ENCODE measurements at regions not wholly inside any gene's neighbourhood (a gene's known extent, or its start where the extent isn't known, plus 50 kb on each side); places are given as distances from the start of the nearest gene placed in this dataset.
"Not testable (repeated sequence)": the region's sequence is repeated elsewhere in the genome, so short reads cannot be mapped to it uniquely, and the experiment has no call there.

- DNase-seq, result no peak
Observed at GRCh38 chr6:76982476-76983199, 480.7 kb downstream of the HTR1B start.

DNA sequence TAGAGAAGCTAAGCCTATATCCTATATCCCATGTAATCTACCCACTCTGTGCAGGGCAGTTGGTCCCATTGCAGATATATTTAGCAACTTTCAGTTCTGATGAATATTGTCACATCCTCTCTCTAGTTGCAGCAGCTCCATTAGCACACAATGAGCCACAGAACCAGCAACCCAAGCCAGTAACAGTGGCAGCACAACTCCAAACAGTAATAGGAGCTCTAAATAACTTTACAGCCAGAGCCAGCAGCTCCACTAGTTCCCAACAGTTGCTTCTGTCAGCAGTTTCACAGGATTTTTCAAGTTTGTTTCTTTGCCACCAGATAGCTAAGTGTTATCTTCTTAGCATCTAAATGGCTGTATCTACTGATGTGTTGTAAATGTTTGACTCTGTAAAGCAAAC, 490.8 kb downstream of the HTR1B start:
- no peak for DNase-seq

DNA sequence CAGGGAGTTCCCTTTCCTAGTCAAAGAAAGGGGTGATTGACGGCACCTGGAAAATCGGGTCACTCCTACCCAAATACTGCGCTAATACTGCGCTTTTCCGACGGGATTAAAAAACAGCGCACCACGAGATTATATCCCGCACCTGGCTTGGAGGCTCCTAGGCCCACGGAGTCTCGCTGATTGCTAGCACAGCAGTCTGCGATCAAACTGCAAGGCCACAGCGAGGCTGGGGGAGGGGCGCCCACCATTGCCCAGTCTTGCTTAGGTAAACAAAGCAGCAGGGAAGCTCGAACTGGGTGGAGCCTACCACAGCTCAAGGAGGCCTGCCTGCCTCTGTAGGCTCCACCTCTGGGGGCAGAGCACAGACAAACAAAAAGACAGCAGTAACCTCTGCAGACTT, 504.1 kb downstream of the HTR1B start:
- not testable (repeated sequence) for DNase-seq

DNA sequence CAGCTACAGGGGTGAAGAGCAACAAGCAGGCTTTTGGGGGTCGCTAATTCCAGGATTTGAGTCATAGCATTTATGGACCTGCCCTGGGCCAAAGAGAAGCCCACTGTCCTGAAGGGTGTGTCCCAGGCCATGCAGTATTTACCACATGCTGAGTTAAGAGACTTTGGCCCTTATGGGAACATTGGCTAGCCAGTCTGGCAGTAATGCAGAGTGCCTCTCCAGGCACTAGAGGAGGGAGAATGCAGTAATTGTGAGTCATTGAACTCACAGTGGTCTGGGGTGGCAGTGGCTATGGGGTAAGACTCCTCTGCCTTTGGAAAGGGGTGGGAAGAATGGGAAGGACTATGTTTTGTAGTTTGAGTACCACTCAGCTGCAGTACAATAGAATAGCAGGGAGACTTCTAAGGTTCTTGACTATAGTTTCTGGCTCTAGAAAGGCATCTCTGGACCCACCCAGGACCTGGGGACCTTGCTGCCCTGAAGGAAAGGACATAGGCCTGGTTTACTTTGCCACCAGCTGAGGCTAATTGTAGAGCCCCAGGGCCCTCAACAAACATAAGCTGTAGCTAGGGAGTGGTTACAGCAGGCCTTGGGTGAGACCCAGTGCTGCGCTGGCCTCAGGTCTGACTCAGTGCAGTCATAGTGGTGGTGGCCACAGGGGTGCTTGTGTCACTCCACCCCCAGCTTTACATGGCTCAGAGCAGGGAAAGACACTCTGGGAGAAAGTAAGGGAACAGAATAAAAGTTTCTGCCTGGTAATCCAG, 520.9 kb downstream of the HTR1B start:
- DNase-seq, result no peak

GRCh38 chr6:76940191-76940590, 523.1 kb downstream of the HTR1B start:
- no peak for DNase-seq

DNA sequence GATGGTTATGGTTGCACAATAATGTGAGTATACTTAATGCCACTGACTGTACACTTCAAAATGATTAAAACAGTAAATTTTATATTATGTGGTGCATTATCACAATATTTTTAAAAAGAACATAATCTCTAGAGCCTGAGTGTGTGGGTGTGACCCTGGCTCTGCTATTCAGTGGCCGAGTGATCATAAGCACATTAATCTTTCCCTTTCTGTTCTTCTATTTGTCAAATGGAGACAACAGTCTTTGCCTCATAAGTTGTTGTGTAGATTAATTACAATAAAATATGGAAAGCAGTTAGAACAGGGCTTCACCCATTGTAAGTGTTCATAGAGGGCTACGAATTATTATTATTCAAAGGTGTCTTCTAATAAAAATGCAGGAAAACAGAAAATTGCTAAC, 548.6 kb downstream of the HTR1B start:
- DNase-seq, result no peak

- DNase-seq, result not testable (repeated sequence)
Observed at GRCh38 chr6:76905541-76905940, 557.8 kb downstream of the HTR1B start.

- no peak for DNase-seq
Observed at GRCh38 chr6:76892542-76892941, 570.7 kb downstream of the HTR1B start.

DNA sequence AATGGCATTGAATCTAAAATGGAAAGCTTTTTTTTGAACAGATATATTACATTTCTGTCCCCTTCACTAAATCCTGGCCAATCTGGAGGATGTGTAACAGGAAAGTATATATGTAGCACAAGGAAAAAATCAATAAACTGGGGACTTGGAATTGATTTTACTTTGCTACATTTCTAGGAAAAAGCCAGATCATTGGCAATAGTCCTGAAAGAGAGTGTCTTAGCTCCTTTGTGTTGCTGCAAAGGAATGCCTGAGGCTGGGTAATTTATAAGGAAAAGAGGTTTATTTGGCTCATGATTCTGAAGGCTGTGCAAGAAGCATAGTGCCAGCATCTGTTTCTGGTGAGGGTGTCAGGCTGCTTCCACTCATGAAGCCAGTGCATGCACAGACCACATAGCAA, 574.9 kb downstream of the HTR1B start:
- no peak for DNase-seq

- no peak for DNase-seq
Observed at GRCh38 chr6:76886900-76887299, 576.4 kb downstream of the HTR1B start.

DNA sequence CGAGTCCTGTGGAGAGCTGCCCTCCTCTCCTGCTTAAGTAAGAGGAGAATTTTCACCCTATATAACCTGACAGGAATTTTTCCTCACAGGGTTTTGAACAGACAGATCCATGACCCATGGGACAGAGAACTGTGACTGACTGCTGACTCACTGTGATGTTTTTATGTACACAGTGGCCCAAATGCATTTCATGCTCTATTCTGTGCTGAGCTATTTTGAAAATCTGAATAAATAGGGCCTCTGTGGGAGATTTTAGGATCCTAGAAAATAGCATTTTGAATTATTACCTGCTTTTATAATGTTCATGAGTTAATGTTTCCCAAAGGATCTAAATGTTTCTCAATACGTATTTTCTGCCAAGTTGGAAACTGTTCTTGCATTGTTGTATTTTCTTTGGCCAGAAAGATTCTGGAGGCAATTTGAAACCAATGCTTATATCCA, 577.4 kb downstream of the HTR1B start:
- no peak for DNase-seq

- no peak for DNase-seq
Observed at GRCh38 chr6:76881414-76881813, 581.9 kb downstream of the HTR1B start.

DNA sequence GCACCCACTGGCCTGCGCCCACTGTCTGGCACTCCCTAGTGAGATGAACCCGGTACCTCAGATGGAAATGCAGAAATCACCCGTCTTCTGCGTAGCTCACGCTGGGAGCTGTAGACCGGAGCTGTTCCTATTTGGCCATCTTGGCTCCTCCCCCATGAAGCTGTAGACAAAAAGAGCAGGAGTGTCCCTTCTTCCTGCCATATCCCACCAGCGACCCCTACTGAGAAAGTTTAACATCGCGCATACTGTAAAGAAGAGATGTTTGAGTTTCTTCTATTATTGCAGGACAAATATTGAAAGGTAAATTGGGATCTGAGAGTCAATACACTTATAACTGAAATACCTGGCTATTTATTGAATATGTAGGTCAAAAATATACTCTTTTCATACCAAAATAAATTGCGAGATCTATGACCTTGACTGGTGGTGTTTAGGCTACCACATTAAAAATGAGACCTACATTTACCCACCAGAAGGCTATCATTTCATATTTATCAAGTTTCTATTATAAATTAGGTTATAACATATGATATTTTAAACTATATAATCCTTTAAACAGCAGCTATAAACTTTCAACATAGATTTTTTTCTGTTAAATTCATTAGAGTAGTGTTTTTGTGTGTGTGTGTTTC, 586.3 kb downstream of the HTR1B start:
- DNase-seq, result no peak

DNA sequence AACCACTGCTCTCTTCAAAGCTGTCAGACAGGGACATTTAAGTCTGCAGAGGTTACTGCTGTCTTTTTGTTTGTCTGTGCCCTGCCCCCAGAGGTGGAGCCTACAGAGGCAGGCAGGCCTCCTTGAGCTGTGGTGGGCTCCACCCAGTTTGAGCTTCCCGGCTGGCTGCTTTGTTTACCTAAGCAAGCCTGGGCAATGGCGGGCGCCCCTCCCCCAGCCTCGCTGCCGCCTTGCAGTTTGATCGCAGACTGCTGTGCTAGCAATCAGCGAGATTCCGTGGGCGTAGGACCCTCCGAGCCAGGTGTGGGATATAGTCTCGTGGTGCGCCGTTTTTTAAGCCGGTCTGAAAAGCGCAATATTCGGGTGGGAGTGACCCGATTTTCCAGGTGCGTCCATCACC, 586.9 kb downstream of the HTR1B start:
- DNase-seq, result not testable (repeated sequence)

DNA sequence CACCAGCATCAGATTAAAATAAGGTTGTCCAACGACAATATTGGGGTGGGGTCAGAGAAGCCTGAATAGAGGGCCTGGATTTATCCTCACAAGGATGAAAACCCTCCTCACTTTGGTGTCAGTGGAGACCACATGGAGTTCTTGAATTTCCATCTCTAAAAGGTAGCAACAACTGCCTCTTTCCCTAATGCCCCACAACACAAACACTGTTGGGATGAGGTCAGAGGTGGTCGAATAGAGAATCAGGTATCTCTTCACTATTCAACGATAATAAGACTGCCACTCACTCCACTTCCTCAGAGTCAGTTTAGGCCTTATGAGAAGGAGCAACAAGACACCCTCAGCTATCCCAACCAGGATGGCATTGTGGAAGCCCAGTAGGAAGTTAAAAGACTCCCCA, 596.1 kb downstream of the HTR1B start:
- DNase-seq, result no peak

DNA sequence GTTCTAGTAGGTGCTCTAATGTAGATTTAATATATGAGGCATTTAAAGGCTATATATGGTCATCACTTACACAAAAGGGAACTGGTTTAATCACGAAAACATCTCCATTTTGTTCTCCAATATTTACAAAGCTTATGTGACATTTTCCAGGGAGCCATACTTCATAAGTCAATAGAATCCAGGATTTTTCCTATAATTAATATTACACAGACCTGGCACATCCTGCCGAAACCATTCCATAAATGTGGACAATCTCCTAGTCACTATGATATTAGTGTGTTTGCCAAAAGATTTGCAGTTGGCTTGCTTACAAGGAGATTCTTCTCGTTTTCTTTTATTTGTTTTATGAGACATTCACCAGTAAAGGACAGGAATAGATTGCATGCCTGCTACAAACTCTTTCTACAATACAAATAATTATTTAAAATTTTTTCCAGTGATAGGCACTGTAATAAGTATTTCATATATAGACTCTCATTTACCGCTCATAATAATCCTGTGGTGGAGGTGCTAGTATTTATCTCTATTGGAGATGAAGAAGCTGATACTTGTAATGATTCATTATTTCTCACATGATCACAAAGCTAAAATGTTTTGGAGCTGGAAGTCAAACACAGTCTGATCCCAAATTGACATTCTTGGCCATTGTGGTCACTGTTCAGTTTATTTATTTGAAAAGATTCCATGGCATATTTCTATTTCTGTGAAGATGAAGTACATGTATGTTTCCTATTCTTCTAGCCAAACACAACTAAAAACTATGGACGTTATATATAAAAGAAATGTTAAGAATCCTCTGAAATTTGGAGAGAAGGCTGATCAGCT, 597.0 kb downstream of the HTR1B start:
- no peak for DNase-seq

DNA sequence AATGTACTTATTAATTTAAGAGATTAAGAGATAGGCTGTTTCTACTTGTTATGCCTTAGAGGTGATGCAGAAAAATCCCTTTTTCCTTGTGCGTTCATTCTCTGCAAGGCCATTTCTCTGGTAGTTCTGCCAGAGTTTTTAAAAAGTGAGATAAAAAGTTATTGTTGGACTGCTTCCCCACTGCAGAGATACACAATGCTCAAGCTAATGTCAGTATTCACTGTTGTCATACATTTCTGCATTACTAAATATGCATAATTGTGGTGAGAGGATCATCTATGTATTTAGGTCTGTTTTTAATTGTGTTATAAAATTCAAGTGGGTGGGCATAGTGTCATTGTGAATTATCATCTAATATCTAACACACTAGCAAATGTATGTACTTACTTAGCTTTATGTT, 600.4 kb downstream of the HTR1B start:
- DNase-seq, result no peak

DNA sequence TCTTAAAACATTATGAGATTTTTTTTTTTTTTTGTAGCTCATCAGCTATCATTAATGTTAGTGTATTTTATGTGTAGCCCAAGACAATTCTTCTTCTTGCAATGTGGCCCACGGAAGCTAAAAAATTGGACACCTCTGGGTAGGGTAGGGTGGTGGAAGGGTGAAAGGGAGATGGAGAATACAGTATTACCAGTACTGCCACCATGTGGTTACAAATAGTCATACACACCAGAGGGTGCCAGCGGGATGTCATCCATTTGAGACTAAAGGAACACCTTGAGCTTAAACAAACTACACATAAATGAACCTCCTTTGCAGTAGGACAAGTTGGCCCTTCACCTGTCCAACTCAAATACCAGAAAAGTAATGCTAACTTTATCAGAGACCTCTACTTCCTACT, 601.9 kb downstream of the HTR1B start:
- no peak for DNase-seq

GRCh38 chr6:76856065-76856464, 607.2 kb downstream of the HTR1B start:
- DNase-seq, result no peak

- DNase-seq, result no peak
Observed at GRCh38 chr6:76852776-76853175, 610.5 kb downstream of the HTR1B start.

DNA sequence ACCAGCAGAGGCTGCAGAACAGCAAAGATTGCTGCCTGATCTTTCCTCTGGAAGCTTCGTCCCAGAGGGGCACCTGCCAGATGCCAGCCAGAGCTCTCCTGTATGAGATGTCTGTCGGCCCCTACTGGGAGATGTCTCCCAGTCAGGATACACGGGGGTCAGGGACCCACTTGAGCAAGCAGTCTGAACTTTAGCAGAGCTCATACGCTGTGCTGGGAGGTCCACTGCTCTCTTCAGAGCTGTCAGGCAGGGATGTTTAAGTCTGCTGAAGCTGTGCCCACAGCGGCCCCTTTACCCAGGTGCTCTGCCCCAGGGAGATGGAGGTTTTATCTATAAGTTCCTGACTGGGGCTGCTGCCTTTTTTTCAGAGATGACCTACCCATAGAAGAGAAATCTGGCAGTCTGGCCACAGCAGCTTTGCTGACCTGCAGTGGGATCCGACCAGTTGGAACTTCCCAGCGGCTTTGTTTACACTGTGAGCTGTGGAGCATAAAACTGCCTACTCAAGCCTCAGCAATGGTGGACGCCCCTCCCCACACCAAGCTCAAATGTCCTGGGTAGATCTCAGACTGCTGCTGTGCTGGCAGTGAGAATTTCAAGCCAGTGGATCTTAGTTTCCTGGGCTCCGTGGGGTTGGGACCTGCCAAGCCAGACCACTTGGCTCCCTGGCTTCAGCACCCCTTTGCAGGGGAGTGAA, 613.9 kb downstream of the HTR1B start:
- DNase-seq, result not testable (repeated sequence)
